ENCODE measurements at regions not wholly inside any gene's neighbourhood (a gene's known extent, or its start where the extent isn't known, plus 50 kb on each side); places are given as distances from the start of the nearest gene placed in this dataset.

DNA sequence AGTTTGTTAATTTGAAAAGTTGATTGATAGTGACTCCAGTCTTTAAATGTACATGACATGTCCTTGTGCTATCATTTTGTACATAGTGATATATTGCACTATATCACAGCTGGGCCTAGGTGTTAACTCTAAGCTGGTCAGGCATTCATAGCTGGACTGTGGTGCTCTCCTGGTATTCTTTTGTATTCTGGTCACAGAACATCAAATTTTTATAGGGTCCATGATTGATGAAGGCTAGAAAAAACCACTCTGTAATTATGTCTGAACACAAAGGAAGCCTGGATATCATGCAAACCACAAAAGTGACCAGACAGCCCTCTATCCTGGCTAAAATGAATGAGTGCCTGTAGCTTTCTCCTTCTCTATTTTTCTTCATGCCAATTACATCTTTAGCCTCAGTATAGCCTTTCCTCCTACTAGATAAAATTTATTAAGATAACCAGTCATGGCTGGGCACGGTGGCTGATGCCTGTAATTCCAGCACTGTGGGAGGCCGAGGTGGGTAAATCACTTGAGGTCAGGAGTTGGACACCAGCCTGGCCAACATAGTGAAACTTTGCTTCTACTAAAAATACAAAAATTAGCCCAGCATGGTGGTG is 134.9 kb upstream of the B3GALT2 start:
- DNase-seq (ENCODE audit: low read depth in 1 of 2, low spot score in 1 of 2), result no peak
- Histone ChIP-seq H3K27ac (replicated peaks) (no peak overlapping the region), H3K27me3 (ENCODE audit: insufficient read depth, poor library complexity, severe bottlenecking) (no peaks in the 10 kb centered on the region), H3K4me3 (replicated peaks; ENCODE audit: insufficient read depth, low read length) (no peak overlapping the region)
- TF ChIP-seq, protein P1, sequence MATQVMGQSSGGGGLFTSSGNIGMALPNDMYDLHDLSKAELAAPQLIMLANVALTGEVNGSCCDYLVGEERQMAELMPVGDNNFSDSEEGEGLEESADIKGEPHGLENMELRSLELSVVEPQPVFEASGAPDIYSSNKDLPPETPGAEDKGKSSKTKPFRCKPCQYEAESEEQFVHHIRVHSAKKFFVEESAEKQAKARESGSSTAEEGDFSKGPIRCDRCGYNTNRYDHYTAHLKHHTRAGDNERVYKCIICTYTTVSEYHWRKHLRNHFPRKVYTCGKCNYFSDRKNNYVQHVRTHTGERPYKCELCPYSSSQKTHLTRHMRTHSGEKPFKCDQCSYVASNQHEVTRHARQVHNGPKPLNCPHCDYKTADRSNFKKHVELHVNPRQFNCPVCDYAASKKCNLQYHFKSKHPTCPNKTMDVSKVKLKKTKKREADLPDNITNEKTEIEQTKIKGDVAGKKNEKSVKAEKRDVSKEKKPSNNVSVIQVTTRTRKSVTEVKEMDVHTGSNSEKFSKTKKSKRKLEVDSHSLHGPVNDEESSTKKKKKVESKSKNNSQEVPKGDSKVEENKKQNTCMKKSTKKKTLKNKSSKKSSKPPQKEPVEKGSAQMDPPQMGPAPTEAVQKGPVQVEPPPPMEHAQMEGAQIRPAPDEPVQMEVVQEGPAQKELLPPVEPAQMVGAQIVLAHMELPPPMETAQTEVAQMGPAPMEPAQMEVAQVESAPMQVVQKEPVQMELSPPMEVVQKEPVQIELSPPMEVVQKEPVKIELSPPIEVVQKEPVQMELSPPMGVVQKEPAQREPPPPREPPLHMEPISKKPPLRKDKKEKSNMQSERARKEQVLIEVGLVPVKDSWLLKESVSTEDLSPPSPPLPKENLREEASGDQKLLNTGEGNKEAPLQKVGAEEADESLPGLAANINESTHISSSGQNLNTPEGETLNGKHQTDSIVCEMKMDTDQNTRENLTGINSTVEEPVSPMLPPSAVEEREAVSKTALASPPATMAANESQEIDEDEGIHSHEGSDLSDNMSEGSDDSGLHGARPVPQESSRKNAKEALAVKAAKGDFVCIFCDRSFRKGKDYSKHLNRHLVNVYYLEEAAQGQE (IDR thresholded peaks at IDR 0.05; ENCODE audit: insufficient replicate concordance, low read depth), result no peak
- TF ChIP-seq GABPA (IDR thresholded peaks at IDR 0.05; ENCODE audit: low read depth), result no peak

GRCh38 chr1:193320270-193320669 is 133.9 kb upstream of the B3GALT2 start:
- Histone ChIP-seq H3K4me3 (replicated peaks; ENCODE audit: insufficient read depth, low read length) (no peak overlapping the region), H3K27me3 (ENCODE audit: insufficient read depth, poor library complexity, severe bottlenecking) (no peaks in the 10 kb centered on the region), H3K27ac (replicated peaks) (no peak overlapping the region)
- DNase-seq (ENCODE audit: low read depth in 1 of 2, low spot score in 1 of 2), result no peak
- TF ChIP-seq POLR2AphosphoS5 (IDR thresholded peaks at IDR 0.05; ENCODE audit: low read depth), result no peak
- TF ChIP-seq, protein P2, sequence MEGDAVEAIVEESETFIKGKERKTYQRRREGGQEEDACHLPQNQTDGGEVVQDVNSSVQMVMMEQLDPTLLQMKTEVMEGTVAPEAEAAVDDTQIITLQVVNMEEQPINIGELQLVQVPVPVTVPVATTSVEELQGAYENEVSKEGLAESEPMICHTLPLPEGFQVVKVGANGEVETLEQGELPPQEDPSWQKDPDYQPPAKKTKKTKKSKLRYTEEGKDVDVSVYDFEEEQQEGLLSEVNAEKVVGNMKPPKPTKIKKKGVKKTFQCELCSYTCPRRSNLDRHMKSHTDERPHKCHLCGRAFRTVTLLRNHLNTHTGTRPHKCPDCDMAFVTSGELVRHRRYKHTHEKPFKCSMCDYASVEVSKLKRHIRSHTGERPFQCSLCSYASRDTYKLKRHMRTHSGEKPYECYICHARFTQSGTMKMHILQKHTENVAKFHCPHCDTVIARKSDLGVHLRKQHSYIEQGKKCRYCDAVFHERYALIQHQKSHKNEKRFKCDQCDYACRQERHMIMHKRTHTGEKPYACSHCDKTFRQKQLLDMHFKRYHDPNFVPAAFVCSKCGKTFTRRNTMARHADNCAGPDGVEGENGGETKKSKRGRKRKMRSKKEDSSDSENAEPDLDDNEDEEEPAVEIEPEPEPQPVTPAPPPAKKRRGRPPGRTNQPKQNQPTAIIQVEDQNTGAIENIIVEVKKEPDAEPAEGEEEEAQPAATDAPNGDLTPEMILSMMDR (IDR thresholded peaks at IDR 0.05; ENCODE audit: insufficient read depth, low read length), result no peak
- TF ChIP-seq SPI1 (IDR thresholded peaks at IDR 0.05; ENCODE audit: borderline replicate concordance, low read depth), result no peak
- TF ChIP-seq, protein P1 (IDR thresholded peaks at IDR 0.05; ENCODE audit: insufficient replicate concordance, low read depth), result no peak
- TF ChIP-seq GABPA (IDR thresholded peaks at IDR 0.05; ENCODE audit: low read depth), result no peak

- Histone ChIP-seq H3K27me3 (ENCODE audit: insufficient read depth, poor library complexity, severe bottlenecking) (no peaks in the 10 kb centered on the region), H3K4me3 (replicated peaks; ENCODE audit: insufficient read depth, low read length) (no peak overlapping the region), H3K27ac (replicated peaks) (no peak overlapping the region)
- TF ChIP-seq POLR2AphosphoS5 (IDR thresholded peaks at IDR 0.05; ENCODE audit: low read depth) (no peak), SPI1 (IDR thresholded peaks at IDR 0.05; ENCODE audit: borderline replicate concordance, low read depth) (no peak), GABPA (IDR thresholded peaks at IDR 0.05; ENCODE audit: low read depth) (no peak)
- TF ChIP-seq, protein P1 (IDR thresholded peaks at IDR 0.05; ENCODE audit: insufficient replicate concordance, low read depth), result no peak
- TF ChIP-seq, protein P2 (IDR thresholded peaks at IDR 0.05; ENCODE audit: insufficient read depth, low read length), result no peak
- no peak for DNase-seq (ENCODE audit: low read depth in 1 of 2, low spot score in 1 of 2)
Measured at GRCh38 chr1:193318347-193318746, 131.9 kb upstream of the B3GALT2 start.

Measured in HL-60 (cell line).